CD14-positive monocyte (primary cell): ENCODE measurements at regions not wholly inside any gene's neighbourhood (a gene's known extent, or its start where the extent isn't known, plus 50 kb on each side); places are given as distances from the start of the nearest gene placed in this dataset.

Experiments used
- DNase-seq, 3 donors: peaks; one replicate each; pipeline ENCODE4 v3.0.0-alpha.2; 2011 to 2022
- H2AFZ ChIP-seq: 2 replicates; pipeline ENCODE4 v1.6.0; 2012; ENCODE audit warnings: mild to moderate bottlenecking, low read depth, low read length, inconsistent platforms; ENCODE audit not compliant: insufficient read depth, poor library complexity, severe bottlenecking
- H3K27ac ChIP-seq, 2 donors: 1 replicate in 1 of 2; 2 replicates in 1 of 2; pipeline ENCODE4 v1.5.1; 2012 to 2013; ENCODE audit warnings: low read length in 2 of 2, control low read depth in 1 of 2, inconsistent platforms in 1 of 2, low read depth in 1 of 2, mild to moderate bottlenecking in 1 of 2
- H3K27me3 ChIP-seq, 2 donors: one replicate each; pipeline versions ENCODE4 v1.6.0 to v1.6.1; 2011 to 2013; ENCODE audit warnings: low read length in 2 of 2; ENCODE audit not compliant: control insufficient read depth in 2 of 2, insufficient read depth in 2 of 2
- H3K36me3 ChIP-seq, 2 donors: replicated peaks in 1 of 2; 1 replicate in 1 of 2; 2 replicates in 1 of 2; pipeline versions ENCODE4 v1.5.1 to v1.6.1; 2012 to 2013; ENCODE audit warnings: low read length in 2 of 2, control low read depth in 1 of 2, inconsistent platforms in 1 of 2, mild to moderate bottlenecking in 1 of 2; ENCODE audit not compliant: insufficient read depth in 2 of 2, control insufficient read depth in 1 of 2
- H3K4me1 ChIP-seq, 2 donors: 1 replicate in 1 of 2; 2 replicates in 1 of 2; pipeline versions ENCODE4 v1.5.1 to v1.6.1; 2012 to 2013; ENCODE audit warnings: low read length in 2 of 2, control low read depth in 1 of 2, inconsistent platforms in 1 of 2, mild to moderate bottlenecking in 1 of 2, moderate library complexity in 1 of 2; ENCODE audit not compliant: insufficient read depth in 2 of 2, control insufficient read depth in 1 of 2
- H3K4me2 ChIP-seq: replicated peaks from 2 replicates; pipeline ENCODE3; 2012; ENCODE audit warnings: low read length, moderate library complexity, mild to moderate bottlenecking; ENCODE audit not compliant: poor library complexity, severe bottlenecking; ENCODE audit errors: extremely low read depth
- H3K4me3 ChIP-seq, 3 experiments: fragments of 200-600 bp in 1 of 3; sonication (generic) in 1 of 3; replicated peaks in 1 of 3; 1 replicate in 2 of 3; 2 replicates in 1 of 3; pipeline ENCODE4 v1.5.1; 2011 to 2013; ENCODE audit warnings: low read length in 3 of 3, mild to moderate bottlenecking in 3 of 3, control low read depth in 2 of 3, low read depth in 2 of 3, inconsistent platforms in 1 of 3, moderate library complexity in 1 of 3
- H3K79me2 ChIP-seq: 2 replicates; pipeline ENCODE4 v1.6.0; 2012; ENCODE audit warnings: mild to moderate bottlenecking, control low read depth, inconsistent platforms, low read length, moderate library complexity; ENCODE audit not compliant: insufficient read depth
- H3K9ac ChIP-seq: 2 replicates; pipeline ENCODE4 v1.6.0; 2017; ENCODE audit warnings: low read length, mild to moderate bottlenecking; ENCODE audit not compliant: insufficient read depth, poor library complexity, severe bottlenecking
- H3K9me3 ChIP-seq, 2 donors: replicated peaks in 1 of 2; 1 replicate in 1 of 2; 2 replicates in 1 of 2; pipeline versions ENCODE4 v1.5.1 to v1.6.1; 2012 to 2013; ENCODE audit warnings: low read length in 2 of 2, control low read depth in 1 of 2; ENCODE audit not compliant: control insufficient read depth in 1 of 2, insufficient read depth in 1 of 2
- H4K20me1 ChIP-seq: 2 replicates; pipeline ENCODE4 v1.6.0; 2012; ENCODE audit warnings: mild to moderate bottlenecking, low read length, control low read depth, moderate library complexity; ENCODE audit not compliant: insufficient read depth
- H3K27ac Mint-ChIP-seq, 7 donors: one replicate each; pipeline ENCODE4 v1.8.0; 2020; ENCODE audit warnings: mild to moderate bottlenecking in 7 of 7, mixed read lengths in 7 of 7, moderate library complexity in 6 of 7, inconsistent platforms in 2 of 7
- H3K27me3 Mint-ChIP-seq, 3 donors: one replicate each; pipeline ENCODE4 v1.8.0; 2021 to 2022; ENCODE audit warnings: low read depth in 3 of 3, mild to moderate bottlenecking in 3 of 3, mixed read lengths in 3 of 3, moderate library complexity in 3 of 3, inconsistent platforms in 1 of 3
- H3K36me3 Mint-ChIP-seq, 2 donors: one replicate each; pipeline ENCODE4 v1.8.0; 2020; ENCODE audit warnings: mixed read lengths in 2 of 2, inconsistent platforms in 1 of 2, mild to moderate bottlenecking in 1 of 2
- H3K4me1 Mint-ChIP-seq: one replicate; pipeline ENCODE4 v1.8.0; 2020; ENCODE audit warnings: mild to moderate bottlenecking, mixed read lengths
- H3K4me3 Mint-ChIP-seq, 2 donors: one replicate each; pipeline ENCODE4 v1.8.0; 2020; ENCODE audit warnings: mild to moderate bottlenecking in 2 of 2, mixed read lengths in 2 of 2, moderate library complexity in 1 of 2
- H3K9me3 Mint-ChIP-seq, 7 donors: one replicate each; pipeline ENCODE4 v1.8.0; 2020 to 2022; ENCODE audit warnings: mixed read lengths in 7 of 7, mild to moderate bottlenecking in 6 of 7, moderate library complexity in 6 of 7, inconsistent platforms in 2 of 7
- CTCF ChIP-seq: fragments of 200-600 bp; IDR thresholded peaks from one replicate; pipeline ENCODE4 v1.8.0; 2022; ENCODE audit warnings: antibody characterized with exemption, mild to moderate bottlenecking
- WGBS: methylation state at CpG from one replicate; pipeline ENCODE4 v1.1.5; 2013; ENCODE audit warnings: missing lambda C conversion rate; ENCODE audit not compliant: insufficient coverage; 5-methylcytosine and 5-hydroxymethylcytosine counted together
- intact Hi-C, 2 donors: fragments of 100-400 bp; cut with micrococcal nuclease; formaldehyde crosslinking; loops; one replicate each; pipeline versions ENCODE4 v1.15.0 to v1.15.1; 2023

DNA sequence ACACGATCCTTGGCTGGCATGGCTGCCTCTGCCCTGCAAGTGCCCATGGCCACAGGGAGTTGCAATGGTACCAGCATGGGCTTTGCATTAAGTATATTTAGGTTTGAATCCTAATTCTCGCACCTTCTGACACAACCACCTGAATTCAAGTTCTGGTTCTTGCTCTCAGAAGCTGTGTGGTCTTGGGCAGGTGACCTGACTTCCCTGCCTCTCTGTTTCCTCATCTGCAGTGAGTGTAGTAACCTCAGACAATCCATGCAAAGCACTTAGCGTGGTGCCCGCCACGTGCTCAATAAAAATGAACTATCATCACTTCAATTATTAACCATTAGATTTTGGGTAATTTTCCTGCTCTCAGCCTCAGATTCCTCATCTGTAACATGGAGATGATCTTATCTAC is 378.8 kb upstream of the ARID1B start:
- 85% methylated on average over 4 of the region's 5 CpGs for WGBS

GRCh38 chr6:156396791-156397418 is 380.3 kb upstream of the ARID1B start:
- H3K79me2 ChIP-seq: no peaks in the 10 kb centered on the region
- H3K27ac Mint-ChIP-seq: peak overlapping the region in 1 of 7 donors; percentile 12
- H3K27ac ChIP-seq: no peak overlapping the region
- peaks cover 0 to 8% (median 5%) of the 10 kb centered on the region in 7 donors for H3K9me3 Mint-ChIP-seq
- H3K9me3 ChIP-seq: peaks cover 0 to 4% of the 10 kb centered on the region in 2 donors
- TF ChIP-seq CTCF: no peak
- DNase-seq: no peak
- H3K4me3 Mint-ChIP-seq: no peak overlapping the region
- no peaks in the 10 kb centered on the region for H3K36me3 ChIP-seq
- intact Hi-C loops: no loop called here
- no peaks in the 10 kb centered on the region for H3K36me3 Mint-ChIP-seq
- no peaks in the 10 kb centered on the region for H3K4me1 ChIP-seq
- H3K27me3 ChIP-seq: no peaks in the 10 kb centered on the region
- H2AFZ ChIP-seq: no peak overlapping the region
- peaks cover 4% of the 10 kb centered on the region for H3K4me1 Mint-ChIP-seq
- 95% methylated on average over 35 of the region's 45 CpGs for WGBS
- no peaks in the 10 kb centered on the region for H4K20me1 ChIP-seq
- no peak overlapping the region for H3K4me2 ChIP-seq
- H3K27me3 Mint-ChIP-seq: peaks cover 0 to 5% (median 3%) of the 10 kb centered on the region in 3 donors
- H3K9ac ChIP-seq: no peak overlapping the region
- H3K4me3 ChIP-seq: no peak overlapping the region

More for the DNA sequence above, 378.8 kb upstream of the ARID1B start:
- no peaks in the 10 kb centered on the region for H3K27me3 ChIP-seq
- no peaks in the 10 kb centered on the region for H3K36me3 Mint-ChIP-seq
- H3K9me3 ChIP-seq: peaks cover 0 to 4% of the 10 kb centered on the region in 2 donors
- no peak overlapping the region for H3K4me3 Mint-ChIP-seq
- H3K4me1 ChIP-seq: no peaks in the 10 kb centered on the region
- no peak overlapping the region for H3K27ac Mint-ChIP-seq
- TF ChIP-seq CTCF: no peak
- H3K4me1 Mint-ChIP-seq: peaks cover 4% of the 10 kb centered on the region
- no peak overlapping the region for H3K9ac ChIP-seq
- no peaks in the 10 kb centered on the region for H4K20me1 ChIP-seq
- DNase-seq: no peak
- no peaks in the 10 kb centered on the region for H3K36me3 ChIP-seq
- no peaks in the 10 kb centered on the region for H3K79me2 ChIP-seq
- intact Hi-C loops: no loop called here
- no peak overlapping the region for H3K27ac ChIP-seq
- no peak overlapping the region for H2AFZ ChIP-seq
- H3K27me3 Mint-ChIP-seq: peaks cover 0 to 5% (median 2%) of the 10 kb centered on the region in 3 donors
- H3K9me3 Mint-ChIP-seq: peaks cover 3 to 10% (median 6%) of the 10 kb centered on the region in 7 donors
- no peak overlapping the region for H3K4me3 ChIP-seq
- no peak overlapping the region for H3K4me2 ChIP-seq
